HG03159 (cell line): ENCODE measurements at regions not wholly inside any gene's neighbourhood (a gene's known extent, or its start where the extent isn't known, plus 50 kb on each side); places are given as distances from the start of the nearest gene placed in this dataset.
A peak's percentile ranks its signal among the peaks of the same experiment; 100 is the strongest.
"Not testable (repeated sequence)": the region's sequence is repeated elsewhere in the genome, so short reads cannot be mapped to it uniquely, and the experiment has no call there.

ENCODE experiments used
- ATAC-seq: cut with Tn5 transposase; IDR thresholded peaks from one replicate; pipeline ENCODE4 v1.9.1; 2021; ENCODE audit warnings: mild to moderate bottlenecking, moderate library complexity; ENCODE audit not compliant: unreplicated experiment

DNA sequence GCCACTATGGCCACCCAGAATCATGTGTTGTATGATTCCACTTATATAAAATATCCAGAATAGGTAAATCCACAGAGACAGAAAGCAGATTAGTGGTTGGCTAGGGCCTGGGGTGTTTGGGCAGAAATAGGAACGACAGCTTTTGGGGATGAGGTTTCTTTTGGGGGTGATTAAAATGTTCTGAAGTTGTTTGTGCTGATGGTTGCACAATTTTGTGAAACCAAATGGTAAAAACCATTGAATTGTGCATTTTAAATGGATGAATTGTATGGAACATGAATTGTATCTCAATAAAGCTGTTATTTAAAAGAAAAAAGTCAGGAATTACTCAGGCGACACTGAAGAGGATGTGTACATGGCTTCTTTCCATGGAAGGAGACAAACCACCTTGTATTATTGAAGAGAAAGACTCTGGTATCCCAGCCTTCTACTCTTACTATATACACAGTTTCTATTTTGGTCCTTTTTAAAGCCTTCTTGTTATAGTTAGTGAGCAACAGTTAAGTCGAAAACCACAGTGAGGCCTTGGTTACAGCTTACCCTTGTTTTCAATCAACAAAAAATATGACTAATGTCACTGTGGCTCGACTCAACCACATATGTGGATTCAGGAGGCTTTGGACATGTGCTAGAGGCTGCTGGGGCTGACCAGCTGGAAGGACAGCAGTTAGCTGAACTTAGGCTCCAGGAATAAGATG is 57.1 kb upstream of the KMT2E start:
- ATAC-seq = peak; percentile 84

DNA sequence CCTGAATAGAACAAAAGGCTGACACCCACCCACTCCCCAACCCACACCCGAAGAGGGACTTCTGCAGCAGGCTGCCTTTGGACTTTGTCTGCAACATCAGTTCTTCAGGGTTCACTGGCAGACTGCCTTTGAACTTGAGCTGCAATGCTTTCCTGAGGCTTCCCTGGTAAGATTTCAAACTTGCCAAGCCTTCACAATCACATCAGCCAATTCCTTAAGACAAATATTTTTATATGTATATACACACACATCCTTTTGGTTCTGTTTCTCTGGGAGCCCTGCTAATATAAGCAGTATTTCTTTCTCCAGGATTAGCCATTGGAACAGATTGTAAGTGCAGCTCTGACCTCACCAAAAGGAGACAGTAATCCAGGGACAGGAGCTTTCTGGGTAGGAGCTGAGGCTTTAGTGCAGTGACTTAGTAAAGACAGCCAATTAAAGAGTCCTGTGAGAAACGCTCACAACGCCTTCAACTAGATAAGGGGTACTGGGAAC is 55.6 kb upstream of the KMT2E start:
- no peak for ATAC-seq

DNA sequence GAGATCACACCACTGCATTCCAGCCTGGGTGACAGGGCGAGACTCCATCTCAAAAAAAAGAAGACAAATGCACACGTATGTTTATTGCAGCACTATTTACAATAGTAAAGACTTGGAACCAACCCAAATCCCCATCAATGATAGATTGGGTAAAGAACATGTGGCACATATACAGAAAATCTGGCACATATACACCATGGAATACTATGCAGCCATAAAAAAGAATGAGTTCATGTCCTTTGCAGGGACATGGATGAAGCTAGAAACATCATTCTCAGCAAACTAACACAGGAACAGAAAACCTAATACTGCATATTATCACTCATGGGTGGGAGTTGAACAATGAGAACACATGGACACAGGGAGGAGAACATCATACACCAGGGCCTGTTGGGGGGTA is 54.5 kb upstream of the KMT2E start:
- ATAC-seq = not testable (repeated sequence)

DNA sequence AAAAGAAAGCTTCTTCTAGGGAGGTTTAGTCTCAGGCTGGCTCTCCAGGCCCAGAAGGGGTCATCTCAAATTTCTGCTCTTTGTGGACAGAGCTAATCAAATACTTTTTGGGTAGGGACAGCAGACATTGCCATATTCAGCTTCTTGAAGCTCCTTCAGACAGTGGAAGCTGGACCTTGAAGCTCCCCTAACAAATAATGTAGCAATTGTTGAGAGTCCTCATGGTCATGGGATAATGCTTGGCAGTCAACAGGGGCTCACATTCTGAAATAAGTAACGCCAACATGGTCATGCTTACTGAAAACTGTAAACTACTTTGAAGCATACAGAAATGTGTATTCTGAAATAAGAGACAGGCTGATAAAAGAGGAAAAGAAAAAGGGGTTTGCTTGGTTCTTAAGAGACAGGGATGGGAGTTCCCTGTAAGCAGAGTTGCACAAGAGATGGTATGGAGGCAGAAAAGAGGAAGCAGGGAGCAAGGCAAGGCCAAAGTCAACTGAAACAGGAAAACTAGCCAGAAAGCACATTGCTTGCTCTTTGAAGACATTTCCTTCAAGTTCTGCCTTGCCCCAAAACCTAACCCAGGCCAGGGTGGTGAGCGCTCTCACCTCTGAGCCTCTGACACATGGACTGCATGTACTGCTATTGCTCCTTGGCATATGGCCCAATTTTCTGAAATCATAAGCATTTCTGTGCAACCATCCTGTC is 53.1 kb upstream of the KMT2E start:
- peak; percentile 54 for ATAC-seq

DNA sequence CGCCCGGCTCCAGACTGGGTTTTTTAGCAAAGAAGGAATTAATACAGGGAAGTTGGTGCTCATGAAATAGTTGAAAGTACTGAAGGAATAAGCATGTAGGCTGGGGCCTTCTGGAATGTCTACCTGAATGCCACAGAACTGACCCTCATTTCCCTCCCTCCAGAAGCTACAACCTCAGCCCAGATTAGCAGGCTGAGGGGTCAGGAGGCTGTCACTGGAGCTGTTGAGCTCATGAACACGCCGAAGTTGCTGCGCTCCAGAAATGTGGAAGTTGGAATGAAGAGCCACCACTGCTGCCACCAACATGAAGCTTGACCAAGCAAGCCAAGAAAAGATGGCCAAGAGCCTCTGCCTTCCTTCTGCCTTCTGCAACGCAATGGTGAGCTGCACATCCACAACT is 52.2 kb upstream of the KMT2E start:
- ATAC-seq = no peak

DNA sequence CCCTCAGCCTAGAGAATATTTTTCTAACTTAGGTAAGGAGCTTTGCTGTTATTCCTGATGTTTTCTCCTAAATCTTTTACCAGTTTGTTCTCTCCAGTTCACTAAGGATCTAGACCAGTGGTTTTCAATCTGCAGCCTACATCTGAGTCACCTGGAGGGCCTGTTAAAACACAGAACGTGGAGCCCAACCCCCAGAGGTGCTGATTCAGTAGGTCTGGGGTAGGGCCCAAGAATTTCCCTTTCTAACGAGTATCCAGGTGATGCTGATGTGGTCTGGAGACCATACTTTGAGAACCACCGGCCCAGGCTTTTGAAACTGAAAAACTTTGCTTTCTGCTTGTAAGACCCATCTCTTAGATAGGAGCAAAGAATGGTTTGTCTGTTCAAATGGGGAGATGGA is 51.2 kb upstream of the KMT2E start:
- ATAC-seq = no peak

DNA sequence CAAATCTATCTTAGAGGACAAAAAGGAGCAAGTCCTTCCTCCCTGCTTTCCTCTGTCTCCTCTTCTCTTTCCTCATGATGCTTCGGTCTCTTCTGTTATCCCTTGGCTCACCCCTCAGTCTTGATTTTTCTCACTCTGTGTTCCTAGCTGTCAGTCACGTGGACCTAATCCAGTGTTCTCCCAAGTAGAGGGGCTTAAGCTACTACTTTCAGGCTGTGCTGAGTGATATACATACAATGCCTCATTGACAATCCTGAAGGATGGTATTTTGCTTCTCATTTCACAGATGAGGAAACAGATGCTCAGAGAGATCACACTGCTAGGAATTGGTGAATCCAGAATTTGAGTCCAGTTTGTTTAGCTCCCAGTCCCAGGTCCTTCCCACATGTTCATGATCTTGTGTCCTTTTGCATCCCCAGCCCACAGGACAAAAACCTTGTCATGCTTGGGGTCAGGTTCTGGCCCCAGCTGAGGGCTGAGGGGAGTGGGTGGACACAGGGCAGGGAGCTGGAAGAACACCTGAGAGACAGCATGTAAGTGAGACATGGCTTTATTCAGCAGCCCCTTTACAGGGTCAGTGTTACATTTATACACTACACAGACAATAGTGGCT is 50.5 kb upstream of the KMT2E start:
- ATAC-seq = no peak

DNA sequence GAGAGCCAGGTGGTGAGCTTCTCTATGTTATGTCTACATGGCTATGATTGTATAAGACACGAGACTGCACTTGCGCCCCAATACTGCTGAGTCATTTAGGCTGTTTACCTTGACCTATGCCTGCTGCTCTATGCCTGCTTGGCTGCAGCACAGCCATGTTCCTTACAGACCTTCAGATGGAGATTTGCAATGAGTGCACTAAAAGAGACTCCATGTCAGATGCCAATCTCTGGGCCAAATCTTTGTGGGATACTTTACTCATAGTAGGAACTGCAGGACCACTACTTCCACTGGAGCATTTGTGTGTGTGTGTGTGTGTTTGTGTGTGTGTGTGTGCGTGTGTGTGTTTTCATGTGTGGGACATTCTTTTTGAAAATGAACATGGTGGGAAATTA is 50.0 kb upstream of the KMT2E start:
- ATAC-seq = no peak
